ENCODE measurements at regions not wholly inside any gene's neighbourhood (a gene's known extent, or its start where the extent isn't known, plus 50 kb on each side); places are given as distances from the start of the nearest gene placed in this dataset.

DNA sequence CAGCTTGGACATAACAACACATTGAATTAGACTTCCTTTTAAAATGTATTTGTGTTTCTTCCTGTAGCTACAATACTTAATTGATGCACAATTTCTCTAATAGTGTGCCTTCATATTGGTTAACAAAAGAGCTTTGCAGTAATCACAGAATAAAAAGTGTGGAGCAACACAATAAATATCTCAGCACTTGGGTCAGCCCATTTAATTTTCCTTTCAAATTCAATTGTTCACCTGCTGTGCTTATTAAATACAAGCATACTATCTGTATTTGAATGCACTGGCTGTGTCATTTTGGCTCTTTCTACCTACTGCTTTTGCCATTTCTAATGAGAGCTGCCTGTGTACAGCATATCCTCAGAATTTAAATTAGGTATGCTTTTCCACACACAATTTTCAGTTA lies 1641.3 kb upstream of the SLC39A10 start:
- H4K12ac ChIP-seq (ENCODE audit: low read depth, low read length) = no peak overlapping the region
- H3K18ac ChIP-seq (ENCODE audit: low read length) = no peak overlapping the region
- H3K23ac ChIP-seq (ENCODE audit: low read length) = no peak overlapping the region
- H3K4me2 ChIP-seq (ENCODE audit: low read length) = no peak overlapping the region
- no peak overlapping the region for H3K4me3 ChIP-seq (ENCODE audit: low read depth, low read length)
- H2BK5ac ChIP-seq (ENCODE audit: low read depth, low read length, poor library complexity) = no peak overlapping the region
- no peak overlapping the region for H4K8ac ChIP-seq (ENCODE audit: low read depth, low read length)
- H2AFZ ChIP-seq (ENCODE audit: insufficient read depth, low read length, poor library complexity) = no peak overlapping the region
- no peak overlapping the region for H2BK12ac ChIP-seq (ENCODE audit: low read length)
- no peak for DNase-seq
- H3K4me1 ChIP-seq (ENCODE audit: control insufficient read depth in 1 of 2, insufficient read depth in 2 of 2, low read length in 2 of 2) = no peaks in the 10 kb centered on the region
- H2BK120ac ChIP-seq (ENCODE audit: insufficient read depth, low read length, poor library complexity) = no peak overlapping the region
- no peak overlapping the region for H3K27ac ChIP-seq (ENCODE audit: low read depth, low read length)
- no peaks in the 10 kb centered on the region for H3K36me3 ChIP-seq (ENCODE audit: control insufficient read depth in 1 of 2, insufficient read depth in 2 of 2, low read length in 2 of 2)
- H3K9me3 ChIP-seq (ENCODE audit: insufficient read depth, low read depth, low read length) = peaks cover 4% of the 10 kb centered on the region
- no peak overlapping the region for H4K91ac ChIP-seq (ENCODE audit: low read depth, low read length)
- no peaks in the 10 kb centered on the region for H3K27me3 ChIP-seq (ENCODE audit: insufficient read depth, low read length)
- H3K9ac ChIP-seq (ENCODE audit: low read length) = no peak overlapping the region
- no peaks in the 10 kb centered on the region for H3K79me2 ChIP-seq (ENCODE audit: control insufficient read depth, insufficient read depth, low read length, poor library complexity)
- H3K79me1 ChIP-seq (ENCODE audit: low read length) = no peaks in the 10 kb centered on the region
- no peak overlapping the region for H3K14ac ChIP-seq (ENCODE audit: low read length)
- H2AK5ac ChIP-seq (ENCODE audit: low read length) = no peak overlapping the region
- no peak overlapping the region for H3K4ac ChIP-seq (ENCODE audit: low read depth, low read length)

- no peaks in the 10 kb centered on the region for H3K4me1 ChIP-seq (ENCODE audit: control insufficient read depth in 1 of 2, insufficient read depth in 2 of 2, low read length in 2 of 2)
- no peak overlapping the region for H3K23ac ChIP-seq (ENCODE audit: low read length)
- H2BK12ac ChIP-seq (ENCODE audit: low read length) = no peak overlapping the region
- H3K9ac ChIP-seq (ENCODE audit: low read length) = no peak overlapping the region
- H3K36me3 ChIP-seq (ENCODE audit: control insufficient read depth in 1 of 2, insufficient read depth in 2 of 2, low read length in 2 of 2) = no peaks in the 10 kb centered on the region
- H2AK5ac ChIP-seq (ENCODE audit: low read length) = no peak overlapping the region
- H3K4me3 ChIP-seq (ENCODE audit: low read depth, low read length) = no peak overlapping the region
- no peak overlapping the region for H3K4ac ChIP-seq (ENCODE audit: low read depth, low read length)
- WGBS (ENCODE audit: extremely low coverage, insufficient coverage, insufficient read length) = no CpG with 5 or more reads among the region's 2 CpGs
- H3K27me3 ChIP-seq (ENCODE audit: insufficient read depth, low read length) = no peaks in the 10 kb centered on the region
- H3K27ac ChIP-seq (ENCODE audit: low read depth, low read length) = no peak overlapping the region
- H3K9me3 ChIP-seq (ENCODE audit: insufficient read depth, low read depth, low read length) = no peaks in the 10 kb centered on the region
- H3K4me2 ChIP-seq (ENCODE audit: low read length) = no peak overlapping the region
- no peak overlapping the region for H2BK5ac ChIP-seq (ENCODE audit: low read depth, low read length, poor library complexity)
- no peak overlapping the region for H4K91ac ChIP-seq (ENCODE audit: low read depth, low read length)
- no peak overlapping the region for H3K14ac ChIP-seq (ENCODE audit: low read length)
- H2AFZ ChIP-seq (ENCODE audit: insufficient read depth, low read length, poor library complexity) = no peak overlapping the region
- DNase-seq = no peak
- H3K79me2 ChIP-seq (ENCODE audit: control insufficient read depth, insufficient read depth, low read length, poor library complexity) = no peaks in the 10 kb centered on the region
- H4K8ac ChIP-seq (ENCODE audit: low read depth, low read length) = no peak overlapping the region
- H3K18ac ChIP-seq (ENCODE audit: low read length) = no peak overlapping the region
- H4K12ac ChIP-seq (ENCODE audit: low read depth, low read length) = no peak overlapping the region
- H2BK120ac ChIP-seq (ENCODE audit: insufficient read depth, low read length, poor library complexity) = no peak overlapping the region
- H3K79me1 ChIP-seq (ENCODE audit: low read length) = no peaks in the 10 kb centered on the region
Observed at GRCh38 chr2:194014639-194015038, 1642.4 kb upstream of the SLC39A10 start.

DNA sequence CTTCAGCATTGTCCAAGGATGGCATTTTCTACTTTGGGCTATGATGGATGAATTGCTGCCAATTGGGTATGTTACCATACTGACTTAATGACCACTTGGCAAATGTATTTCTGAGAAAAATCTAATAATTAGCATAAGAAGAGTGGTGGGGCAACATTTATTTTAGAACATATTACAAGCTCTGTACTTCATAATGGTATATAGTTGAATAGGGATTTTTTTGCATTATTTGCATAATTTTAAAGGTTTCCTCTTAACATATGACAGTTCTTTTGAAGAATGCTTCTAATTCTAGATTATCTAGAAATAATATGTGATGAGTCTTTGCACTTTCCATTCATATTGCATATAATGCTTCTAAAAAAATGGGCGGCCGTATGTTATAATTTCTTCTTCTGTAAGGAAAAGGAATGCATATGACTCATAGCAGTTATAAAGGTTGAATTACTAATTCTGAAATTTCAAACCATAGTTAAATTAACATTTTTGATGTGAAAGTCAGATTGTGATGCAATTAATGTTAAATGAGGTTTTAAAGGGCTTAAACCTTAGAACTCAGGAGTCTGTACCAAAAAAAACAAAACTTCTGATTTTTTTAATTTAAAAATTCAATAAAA lies 1652.3 kb upstream of the SLC39A10 start:
- Histone ChIP-seq H3K4me2 (ENCODE audit: low read length) (no peak overlapping the region), H2BK5ac (ENCODE audit: low read depth, low read length, poor library complexity) (no peak overlapping the region), H3K9me3 (ENCODE audit: insufficient read depth, low read depth, low read length) (peaks cover 6% of the 10 kb centered on the region), H3K79me1 (ENCODE audit: low read length) (no peaks in the 10 kb centered on the region), H3K79me2 (ENCODE audit: control insufficient read depth, insufficient read depth, low read length, poor library complexity) (no peaks in the 10 kb centered on the region), H2AK5ac (ENCODE audit: low read length) (no peak overlapping the region), H3K27ac (ENCODE audit: low read depth, low read length) (no peak overlapping the region), H3K4me1 (ENCODE audit: control insufficient read depth in 1 of 2, insufficient read depth in 2 of 2, low read length in 2 of 2) (no peaks in the 10 kb centered on the region), H4K8ac (ENCODE audit: low read depth, low read length) (no peak overlapping the region), H3K36me3 (ENCODE audit: control insufficient read depth in 1 of 2, insufficient read depth in 2 of 2, low read length in 2 of 2) (no peaks in the 10 kb centered on the region), H3K27me3 (ENCODE audit: insufficient read depth, low read length) (no peaks in the 10 kb centered on the region), H3K14ac (ENCODE audit: low read length) (no peak overlapping the region), H3K23ac (ENCODE audit: low read length) (no peak overlapping the region), H2BK12ac (ENCODE audit: low read length) (no peak overlapping the region), H2AFZ (ENCODE audit: insufficient read depth, low read length, poor library complexity) (no peak overlapping the region), H2BK120ac (ENCODE audit: insufficient read depth, low read length, poor library complexity) (no peak overlapping the region), H3K18ac (ENCODE audit: low read length) (no peak overlapping the region), H3K9ac (ENCODE audit: low read length) (no peak overlapping the region), H3K4me3 (ENCODE audit: low read depth, low read length) (no peak overlapping the region), H3K4ac (ENCODE audit: low read depth, low read length) (no peak overlapping the region), H4K12ac (ENCODE audit: low read depth, low read length) (no peak overlapping the region), H4K91ac (ENCODE audit: low read depth, low read length) (no peak overlapping the region)
- no peak for DNase-seq
- WGBS (ENCODE audit: extremely low coverage, insufficient coverage, insufficient read length) = no CpG with 5 or more reads among the region's 2 CpGs

DNA sequence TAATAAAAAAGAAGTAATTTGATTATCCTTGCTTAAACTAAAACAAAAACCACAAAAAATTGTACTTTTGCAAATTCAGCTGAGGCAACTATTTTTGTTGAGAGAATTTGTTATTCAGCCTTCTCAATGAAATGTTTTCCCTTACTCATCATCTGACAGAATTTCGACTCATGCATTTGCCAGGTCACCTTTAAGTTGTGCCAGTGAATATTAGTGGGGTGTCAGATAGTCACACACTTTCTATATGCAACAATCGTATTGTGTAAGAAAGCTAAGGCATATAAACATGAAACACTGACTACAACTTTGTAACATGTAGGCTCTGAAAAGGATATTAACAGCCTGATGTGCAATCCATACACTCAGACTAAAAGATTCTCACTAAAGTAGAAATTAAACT lies 1653.1 kb upstream of the SLC39A10 start:
- Histone ChIP-seq H2BK12ac (ENCODE audit: low read length) (no peak overlapping the region), H3K4me1 (ENCODE audit: control insufficient read depth in 1 of 2, insufficient read depth in 2 of 2, low read length in 2 of 2) (no peaks in the 10 kb centered on the region), H4K8ac (ENCODE audit: low read depth, low read length) (no peak overlapping the region), H3K4ac (ENCODE audit: low read depth, low read length) (no peak overlapping the region), H3K18ac (ENCODE audit: low read length) (no peak overlapping the region), H3K4me2 (ENCODE audit: low read length) (no peak overlapping the region), H3K23ac (ENCODE audit: low read length) (no peak overlapping the region), H3K79me1 (ENCODE audit: low read length) (no peaks in the 10 kb centered on the region), H3K4me3 (ENCODE audit: low read depth, low read length) (no peak overlapping the region), H3K14ac (ENCODE audit: low read length) (no peak overlapping the region), H3K9me3 (ENCODE audit: insufficient read depth, low read depth, low read length) (peaks cover 6% of the 10 kb centered on the region), H2AK5ac (ENCODE audit: low read length) (no peak overlapping the region), H3K27ac (ENCODE audit: low read depth, low read length) (no peak overlapping the region), H2AFZ (ENCODE audit: insufficient read depth, low read length, poor library complexity) (no peak overlapping the region), H3K79me2 (ENCODE audit: control insufficient read depth, insufficient read depth, low read length, poor library complexity) (no peaks in the 10 kb centered on the region), H2BK120ac (ENCODE audit: insufficient read depth, low read length, poor library complexity) (no peak overlapping the region), H3K36me3 (ENCODE audit: control insufficient read depth in 1 of 2, insufficient read depth in 2 of 2, low read length in 2 of 2) (no peaks in the 10 kb centered on the region), H3K27me3 (ENCODE audit: insufficient read depth, low read length) (no peaks in the 10 kb centered on the region), H3K9ac (ENCODE audit: low read length) (no peak overlapping the region), H2BK5ac (ENCODE audit: low read depth, low read length, poor library complexity) (no peak overlapping the region), H4K12ac (ENCODE audit: low read depth, low read length) (no peak overlapping the region), H4K91ac (ENCODE audit: low read depth, low read length) (no peak overlapping the region)
- no peak for DNase-seq
- WGBS (ENCODE audit: extremely low coverage, insufficient coverage, insufficient read length) = no CpG with 5 or more reads among the region's 2 CpGs

Measured in trophoblast cell (in vitro differentiated cells and primary cell).